Ammon's horn (tissue), 1 donor: ENCODE measurements at regions not wholly inside any gene's neighbourhood (a gene's known extent, or its start where the extent isn't known, plus 50 kb on each side); places are given as distances from the start of the nearest gene placed in this dataset.
A peak's percentile ranks its signal among the peaks of the same experiment; 100 is the strongest.

Experiments
- DNase-seq: peaks from one replicate; pipeline ENCODE4 v3.0.0-alpha.2; 2016; ENCODE audit warnings: low spot score

DNA sequence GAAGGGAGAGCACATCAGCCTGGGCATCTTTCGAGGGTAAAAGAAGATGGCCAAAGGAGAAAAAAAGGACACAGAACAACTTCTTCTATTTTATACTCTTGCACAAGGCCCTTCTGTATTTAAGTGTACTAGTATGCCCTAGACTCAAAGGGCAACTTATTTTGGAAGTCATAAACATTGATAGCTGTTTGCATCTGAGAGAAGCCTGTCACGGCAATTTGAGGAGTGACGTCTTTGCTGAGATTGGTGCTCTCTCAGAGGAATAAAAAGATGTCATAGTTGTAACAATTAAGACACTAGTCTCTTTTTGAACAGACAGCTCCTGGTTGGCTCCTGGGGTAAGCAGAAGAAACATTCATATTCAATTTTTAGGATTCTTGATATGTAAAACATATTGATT, 260.4 kb upstream of the TTC14 start:
- no peak for DNase-seq

GRCh38 chr3:180351601-180352000, 250.4 kb upstream of the TTC14 start:
- DNase-seq: no peak

DNA sequence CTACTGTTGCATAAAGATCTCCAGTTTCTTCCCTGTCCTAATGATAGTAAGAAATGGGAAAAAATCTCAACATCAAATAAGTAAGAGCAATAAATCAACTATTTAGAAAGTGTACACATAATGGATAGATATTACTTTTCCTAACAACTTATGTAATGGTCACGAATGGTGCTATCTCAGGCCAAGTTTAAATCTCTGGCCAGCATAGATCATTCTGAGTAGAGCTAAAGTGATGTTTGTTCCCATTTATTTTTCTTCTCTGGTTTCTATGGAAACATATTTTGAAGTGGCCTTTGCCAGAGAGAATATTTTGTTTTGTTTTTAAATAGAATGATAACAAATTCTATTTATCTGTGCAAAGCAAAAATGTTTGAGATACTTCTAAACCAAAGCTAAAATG, 249.7 kb upstream of the TTC14 start:
- DNase-seq: no peak

- DNase-seq: no peak
Measured at GRCh38 chr3:180354214-180354613, 247.7 kb upstream of the TTC14 start.

DNA sequence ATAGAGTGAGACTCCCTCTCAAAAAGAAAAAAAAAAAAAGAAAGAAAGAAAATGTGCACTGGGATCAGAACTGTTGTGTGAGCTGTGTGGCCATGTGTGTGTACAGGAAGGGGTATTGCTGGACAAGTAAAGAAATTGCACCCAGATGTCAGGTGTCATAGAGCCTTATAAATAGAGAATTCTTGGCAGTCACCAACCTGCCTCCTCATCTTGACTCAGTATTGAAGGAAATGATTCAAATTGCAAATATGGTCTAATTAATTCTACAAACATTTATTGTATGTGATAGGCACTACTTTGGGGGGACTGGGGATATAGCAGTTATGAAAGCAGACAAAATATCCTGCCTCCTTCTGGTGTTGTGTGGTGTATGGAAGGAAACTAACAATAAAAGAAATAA, 243.8 kb upstream of the TTC14 start:
- no peak for DNase-seq

GRCh38 chr3:180359061-180359952, 242.7 kb upstream of the TTC14 start:
- DNase-seq: peak; percentile 8

DNA sequence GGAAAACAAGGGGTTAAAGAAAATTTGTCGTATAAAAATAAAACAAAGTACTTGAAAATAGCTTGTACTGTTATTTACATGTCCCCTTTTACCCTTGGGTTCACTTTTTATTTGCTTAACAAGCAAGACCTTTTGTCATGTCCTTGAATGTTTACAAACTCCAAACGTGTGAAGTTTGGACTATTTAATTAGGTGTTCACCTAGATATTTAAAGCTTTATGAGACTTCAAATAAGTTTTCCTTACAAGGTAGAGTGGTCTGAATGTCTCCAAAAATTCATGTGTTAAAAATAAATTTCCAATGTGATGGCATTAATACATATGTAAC, 242.0 kb upstream of the TTC14 start:
- DNase-seq: no peak

DNA sequence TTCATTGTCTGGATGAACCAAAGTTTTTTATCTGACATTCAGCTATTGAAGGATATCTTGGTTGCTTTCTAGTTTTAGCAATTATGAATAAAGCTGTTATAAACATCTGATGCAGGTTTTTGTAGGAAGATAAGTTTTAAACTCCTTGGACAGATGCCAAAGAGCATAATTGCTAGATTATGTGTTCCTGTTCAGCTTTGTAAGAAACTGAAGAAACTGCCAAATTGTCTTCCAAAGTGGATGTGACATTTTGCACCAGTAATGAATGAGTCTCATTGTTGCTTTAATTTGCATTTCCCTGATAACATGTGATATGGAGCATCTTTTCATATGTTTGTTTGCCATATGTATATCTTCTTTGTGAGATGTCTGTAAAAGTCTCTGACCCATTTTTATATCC, 239.9 kb upstream of the TTC14 start:
- no peak for DNase-seq

GRCh38 chr3:180375831-180376230, 226.1 kb upstream of the TTC14 start:
- DNase-seq: no peak

- no peak for DNase-seq
Measured at GRCh38 chr3:180378496-180378895, 223.5 kb upstream of the TTC14 start.

- DNase-seq: no peak
Measured at GRCh38 chr3:180382638-180383180, 219.3 kb upstream of the TTC14 start.

- DNase-seq: no peak
Measured at GRCh38 chr3:180383332-180384020, 218.5 kb upstream of the TTC14 start.

GRCh38 chr3:180390313-180390712, 211.7 kb upstream of the TTC14 start:
- DNase-seq: no peak

- DNase-seq: no peak
Measured at GRCh38 chr3:180391001-180391400, 211.0 kb upstream of the TTC14 start.

DNA sequence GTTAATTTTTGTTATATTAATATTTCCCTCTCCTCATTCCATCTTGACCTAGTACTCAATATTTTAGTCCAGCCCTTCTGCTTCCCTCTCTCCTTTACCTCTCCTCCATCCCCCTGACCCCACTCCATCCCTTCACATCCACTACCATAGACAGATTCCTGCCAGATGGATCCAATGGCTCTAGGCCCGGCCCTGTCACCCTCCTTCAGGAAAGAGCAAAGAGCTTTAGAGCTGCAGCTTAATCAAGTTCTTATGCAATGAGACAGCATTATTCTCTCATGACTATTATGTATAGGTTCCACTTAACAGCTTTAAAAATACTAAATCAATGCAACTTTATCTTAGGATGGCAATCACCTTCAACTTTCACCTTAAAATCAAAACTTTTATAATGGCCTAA, 200.7 kb upstream of the TTC14 start:
- DNase-seq: no peak

GRCh38 chr3:180402471-180403073, 199.4 kb upstream of the TTC14 start:
- peak; percentile 38 for DNase-seq

DNA sequence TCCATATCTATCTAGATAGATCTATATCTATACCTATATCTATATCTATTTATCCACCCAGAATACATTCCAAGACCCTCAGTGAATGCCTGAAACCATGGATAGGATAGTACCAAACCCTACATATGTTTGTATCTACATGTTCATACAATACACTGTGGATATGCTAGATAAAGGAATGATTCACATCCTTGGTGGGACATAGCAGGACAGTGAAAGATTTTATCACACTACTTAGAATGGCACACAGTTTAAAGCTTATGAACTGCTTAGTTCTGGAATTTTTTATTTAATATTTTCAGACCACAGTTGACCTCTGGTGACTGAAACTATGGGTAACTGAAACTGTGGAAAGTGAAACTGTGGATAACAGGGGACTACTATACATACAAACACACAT, 198.8 kb upstream of the TTC14 start:
- DNase-seq: no peak

- no peak for DNase-seq
Measured at GRCh38 chr3:180408654-180409053, 193.3 kb upstream of the TTC14 start.

- no peak for DNase-seq
Measured at GRCh38 chr3:180409170-180409569, 192.8 kb upstream of the TTC14 start.

DNA sequence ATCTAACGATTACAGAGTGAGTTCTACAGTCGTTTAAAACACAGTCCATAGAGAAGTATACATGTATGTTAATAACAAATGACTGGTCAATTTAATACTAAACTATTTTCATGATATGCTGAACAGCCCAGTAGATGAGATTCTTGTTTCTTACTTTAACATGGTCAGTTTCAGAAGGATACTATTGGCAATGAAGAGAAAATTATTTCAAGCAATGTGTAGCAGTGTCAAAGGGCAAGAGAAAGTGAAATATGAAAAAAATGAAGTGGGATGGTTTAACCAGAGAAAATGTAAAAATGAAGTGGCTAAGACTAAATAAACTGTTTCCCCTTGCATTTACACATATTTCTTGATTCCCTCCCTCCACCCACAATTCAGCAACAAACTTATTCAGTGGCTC, 192.1 kb upstream of the TTC14 start:
- DNase-seq: no peak

DNA sequence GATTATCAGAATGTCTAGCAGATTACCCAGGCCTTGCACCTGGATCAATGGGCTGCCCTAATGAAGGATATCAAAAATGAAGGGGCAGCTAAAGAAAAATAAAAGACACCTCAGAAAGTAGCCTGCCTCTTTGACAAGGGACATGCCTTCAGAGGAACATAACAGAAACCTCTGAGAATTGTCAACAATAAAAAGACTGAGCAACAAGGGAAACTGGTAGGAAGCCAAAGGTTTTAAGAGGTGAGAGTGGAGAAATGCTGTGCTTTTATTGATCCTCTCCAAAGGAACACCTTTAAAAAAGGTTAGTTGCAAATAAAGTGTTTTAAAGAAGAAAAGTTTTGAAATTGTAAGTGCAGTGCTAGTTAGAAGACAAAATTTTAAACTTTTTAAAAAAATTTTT, 187.8 kb upstream of the TTC14 start:
- DNase-seq: no peak

GRCh38 chr3:180416111-180416594, 185.8 kb upstream of the TTC14 start:
- DNase-seq: peak; percentile 76

DNA sequence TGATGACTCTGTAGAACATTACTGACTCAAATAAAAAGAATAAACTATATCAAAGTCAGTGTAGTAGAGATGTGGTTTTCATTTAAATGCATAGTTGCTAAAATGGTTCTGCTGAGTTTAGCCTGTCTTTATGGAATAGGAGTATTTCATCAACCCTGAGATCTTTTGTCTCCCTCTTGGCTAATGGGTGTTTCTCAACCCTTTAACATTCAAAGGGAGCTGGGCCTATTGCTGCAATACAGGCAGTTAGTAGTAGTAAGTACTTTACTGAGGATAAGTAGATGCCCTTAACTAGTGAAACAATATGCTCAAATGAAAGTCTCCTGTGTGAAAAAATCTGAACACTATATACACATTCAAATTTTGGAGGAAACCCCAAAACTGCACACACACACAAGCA, 184.7 kb upstream of the TTC14 start:
- DNase-seq: no peak
